NCI-H2029 (cell line): ENCODE measurements at regions not wholly inside any gene's neighbourhood (a gene's known extent, or its start where the extent isn't known, plus 50 kb on each side); places are given as distances from the start of the nearest gene placed in this dataset.

Experiments
- DNase-seq: peaks from one replicate; lab custom pipeline; 2025; lab: John Stamatoyannopoulos, UW

GRCh38 chr15:47326410-47327333 lies 390.6 kb upstream of the SEMA6D start:
- no peak for DNase-seq

GRCh38 chr15:47331829-47332393 lies 385.4 kb upstream of the SEMA6D start:
- DNase-seq = peak; percentile 54

- no peak for DNase-seq
Observed at GRCh38 chr15:47332481-47332880, 384.8 kb upstream of the SEMA6D start.

- DNase-seq = no peak
Observed at GRCh38 chr15:47333734-47334133, 383.6 kb upstream of the SEMA6D start.

GRCh38 chr15:47334805-47335535 lies 382.3 kb upstream of the SEMA6D start:
- DNase-seq = no peak

GRCh38 chr15:47337106-47337505 lies 380.2 kb upstream of the SEMA6D start:
- DNase-seq = no peak

- DNase-seq = no peak
Observed at GRCh38 chr15:47337836-47338235, 379.5 kb upstream of the SEMA6D start.

GRCh38 chr15:47338771-47339170 lies 378.5 kb upstream of the SEMA6D start:
- no peak for DNase-seq

- no peak for DNase-seq
Observed at GRCh38 chr15:47339800-47340570, 377.3 kb upstream of the SEMA6D start.

- no peak for DNase-seq
Observed at GRCh38 chr15:47340571-47340920, 376.8 kb upstream of the SEMA6D start.

- no peak for DNase-seq
Observed at GRCh38 chr15:47349179-47349578, 368.1 kb upstream of the SEMA6D start.

GRCh38 chr15:47351501-47351900 lies 365.8 kb upstream of the SEMA6D start:
- no peak for DNase-seq

GRCh38 chr15:47352217-47352616 lies 365.1 kb upstream of the SEMA6D start:
- DNase-seq = no peak

- no peak for DNase-seq
Observed at GRCh38 chr15:47355759-47356158, 361.5 kb upstream of the SEMA6D start.

GRCh38 chr15:47356297-47356696 lies 361.0 kb upstream of the SEMA6D start:
- no peak for DNase-seq

- no peak for DNase-seq
Observed at GRCh38 chr15:47358876-47359275, 358.4 kb upstream of the SEMA6D start.

GRCh38 chr15:47360305-47360704 lies 357.0 kb upstream of the SEMA6D start:
- no peak for DNase-seq

GRCh38 chr15:47362118-47362905 lies 355.0 kb upstream of the SEMA6D start:
- DNase-seq = no peak

- DNase-seq = no peak
Observed at GRCh38 chr15:47363653-47364052, 353.7 kb upstream of the SEMA6D start.

- no peak for DNase-seq
Observed at GRCh38 chr15:47364230-47365141, 352.8 kb upstream of the SEMA6D start.
